GM06990 (cell line): ENCODE measurements at regions not wholly inside any gene's neighbourhood (a gene's known extent, or its start where the extent isn't known, plus 50 kb on each side); places are given as distances from the start of the nearest gene placed in this dataset.
"Not testable (repeated sequence)": the region's sequence is repeated elsewhere in the genome, so short reads cannot be mapped to it uniquely, and the experiment has no call there.

Source experiments
- DNase-seq: peaks from one replicate; pipeline ENCODE4 v3.0.0-alpha.2; 2011; ENCODE audit not compliant: insufficient read length; ENCODE audit errors: extremely low read depth
- H3K27me3 ChIP-seq: replicated peaks from 2 replicates; pipeline ENCODE4 v1.6.0; 2011; ENCODE audit warnings: low read length; ENCODE audit not compliant: control insufficient read depth, insufficient read depth
- H3K36me3 ChIP-seq: 2 replicates; pipeline ENCODE4 v1.5.1; 2011; ENCODE audit warnings: low read length; ENCODE audit not compliant: control insufficient read depth, insufficient read depth
- H3K4me3 ChIP-seq: replicated peaks from 2 replicates; pipeline ENCODE4 v1.5.1; 2011; ENCODE audit warnings: low read depth, mild to moderate bottlenecking, control low read depth, low read length
- TF ChIP-seq, protein P1 (sequence below): IDR thresholded peaks from 2 replicates; pipeline ENCODE4 v1.5.1; 2011; ENCODE audit warnings: low read length, control low read depth, mild to moderate bottlenecking, inconsistent platforms; ENCODE audit not compliant: insufficient read depth, poor library complexity, severe bottlenecking

DNA sequence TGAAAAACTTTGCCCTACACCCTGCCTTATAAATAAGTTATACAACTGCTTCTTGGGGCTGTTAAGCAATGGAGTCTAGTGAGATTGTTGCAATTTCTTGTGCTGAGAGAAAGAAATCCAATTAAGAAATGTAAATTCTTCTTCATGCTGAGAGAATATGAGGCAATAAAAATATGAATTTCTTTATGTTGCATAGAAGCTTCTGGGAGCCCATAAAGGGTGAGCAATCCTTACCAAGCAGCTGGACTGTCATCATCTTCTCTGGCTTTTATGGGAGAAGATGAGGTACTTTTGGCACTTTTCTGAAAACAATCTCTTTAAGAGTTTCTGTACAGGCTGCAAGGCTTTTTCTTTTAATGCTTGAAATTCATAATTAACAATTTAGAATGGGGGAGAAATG lies 204.3 kb downstream of the DMRTA1 start:
- TF ChIP-seq, protein P1, sequence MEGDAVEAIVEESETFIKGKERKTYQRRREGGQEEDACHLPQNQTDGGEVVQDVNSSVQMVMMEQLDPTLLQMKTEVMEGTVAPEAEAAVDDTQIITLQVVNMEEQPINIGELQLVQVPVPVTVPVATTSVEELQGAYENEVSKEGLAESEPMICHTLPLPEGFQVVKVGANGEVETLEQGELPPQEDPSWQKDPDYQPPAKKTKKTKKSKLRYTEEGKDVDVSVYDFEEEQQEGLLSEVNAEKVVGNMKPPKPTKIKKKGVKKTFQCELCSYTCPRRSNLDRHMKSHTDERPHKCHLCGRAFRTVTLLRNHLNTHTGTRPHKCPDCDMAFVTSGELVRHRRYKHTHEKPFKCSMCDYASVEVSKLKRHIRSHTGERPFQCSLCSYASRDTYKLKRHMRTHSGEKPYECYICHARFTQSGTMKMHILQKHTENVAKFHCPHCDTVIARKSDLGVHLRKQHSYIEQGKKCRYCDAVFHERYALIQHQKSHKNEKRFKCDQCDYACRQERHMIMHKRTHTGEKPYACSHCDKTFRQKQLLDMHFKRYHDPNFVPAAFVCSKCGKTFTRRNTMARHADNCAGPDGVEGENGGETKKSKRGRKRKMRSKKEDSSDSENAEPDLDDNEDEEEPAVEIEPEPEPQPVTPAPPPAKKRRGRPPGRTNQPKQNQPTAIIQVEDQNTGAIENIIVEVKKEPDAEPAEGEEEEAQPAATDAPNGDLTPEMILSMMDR, result no peak
- no peaks in the 10 kb centered on the region for H3K27me3 ChIP-seq
- DNase-seq, result no peak
- no peaks in the 10 kb centered on the region for H3K36me3 ChIP-seq
- no peak overlapping the region for H3K4me3 ChIP-seq

DNA sequence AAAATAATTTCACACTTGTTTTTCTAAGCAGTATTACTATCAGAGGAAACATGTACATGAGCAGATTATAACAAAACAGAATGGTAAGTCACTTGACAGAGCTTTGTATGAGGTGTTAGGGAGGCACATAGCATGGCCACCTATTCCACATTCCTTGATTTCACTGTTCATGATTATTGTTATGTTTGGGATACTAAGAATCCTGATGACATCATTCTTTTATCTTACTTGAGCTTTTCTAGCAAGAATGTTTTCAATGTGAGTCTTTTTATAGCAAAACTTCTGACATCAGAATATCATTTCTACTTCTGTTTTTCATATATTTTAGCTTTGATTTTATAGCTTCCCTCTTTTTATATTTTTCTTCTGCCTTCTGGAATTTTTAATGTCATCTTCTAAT lies 208.2 kb downstream of the DMRTA1 start:
- TF ChIP-seq, protein P1, result no peak
- DNase-seq, result no peak
- H3K36me3 ChIP-seq, result no peaks in the 10 kb centered on the region

DNA sequence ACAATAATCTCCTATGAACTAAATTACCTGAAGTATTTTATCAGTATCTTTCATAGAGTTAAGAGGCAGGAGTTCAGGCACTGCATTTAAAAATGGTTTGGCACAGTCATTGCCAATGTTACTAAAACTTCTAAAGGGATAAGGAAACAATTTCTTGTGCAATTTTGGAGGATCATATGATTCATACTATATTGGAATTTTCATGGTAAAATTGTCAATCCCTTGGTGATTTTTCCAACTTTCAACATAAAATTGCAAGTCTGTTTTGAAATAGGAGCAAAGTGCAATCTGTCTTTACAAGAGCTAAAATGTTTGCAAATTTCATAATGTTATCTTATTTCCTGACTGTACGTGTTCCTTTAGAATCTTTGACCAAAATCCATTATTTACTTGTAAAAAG lies 211.1 kb downstream of the DMRTA1 start:
- H3K36me3 ChIP-seq, result no peaks in the 10 kb centered on the region
- TF ChIP-seq, protein P1, result no peak
- no peaks in the 10 kb centered on the region for H3K27me3 ChIP-seq
- H3K4me3 ChIP-seq, result no peak overlapping the region
- DNase-seq, result no peak

More for the DNA sequence above, 208.2 kb downstream of the DMRTA1 start:
- Histone ChIP-seq H3K27me3 (no peaks in the 10 kb centered on the region), H3K4me3 (no peak overlapping the region)

DNA sequence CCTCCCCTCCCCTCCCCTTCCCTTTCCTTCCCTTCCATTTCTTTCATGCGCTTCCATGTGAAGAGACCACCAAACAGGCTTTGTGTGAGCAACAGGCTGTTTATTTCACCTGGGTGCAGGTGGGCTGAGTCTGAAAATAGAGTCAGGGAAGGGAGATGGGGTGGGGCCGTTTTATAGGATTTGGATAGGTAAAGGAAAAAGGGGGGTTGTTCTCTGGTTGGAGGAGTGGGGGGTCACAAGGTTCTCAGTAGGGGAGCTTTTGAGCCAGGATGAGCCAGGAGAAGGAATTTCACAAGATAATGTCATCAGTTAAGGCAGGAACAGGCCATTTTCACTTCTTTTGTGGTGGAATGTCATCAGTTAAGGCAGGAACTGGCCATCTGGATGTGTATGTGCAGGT lies 211.9 kb downstream of the DMRTA1 start:
- DNase-seq, result not testable (repeated sequence)

DNA sequence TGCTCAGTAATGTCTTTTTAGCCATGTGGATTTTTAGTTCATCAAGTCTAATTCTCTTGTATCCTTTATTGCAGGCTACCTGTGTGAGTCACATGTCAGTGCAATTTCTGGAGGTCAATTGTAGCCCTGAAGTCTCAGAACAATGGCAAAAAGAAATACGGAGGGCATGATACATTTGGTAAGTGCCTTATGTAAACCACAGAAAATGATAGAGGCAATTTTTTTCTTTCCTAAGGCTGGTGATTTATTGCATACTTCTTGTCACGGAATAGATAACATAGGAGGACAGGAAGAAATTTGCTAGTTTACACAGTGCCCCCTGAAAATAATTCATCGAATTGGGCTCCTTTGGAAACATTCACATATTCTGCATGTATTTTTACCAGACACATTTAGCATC lies 235.9 kb downstream of the DMRTA1 start:
- Histone ChIP-seq H3K36me3 (no peaks in the 10 kb centered on the region), H3K4me3 (no peak overlapping the region), H3K27me3 (no peaks in the 10 kb centered on the region)
- no peak for DNase-seq
- TF ChIP-seq, protein P1, result no peak

More for the DNA sequence above, 211.9 kb downstream of the DMRTA1 start:
- not testable (repeated sequence) for H3K27me3 ChIP-seq, H3K36me3 ChIP-seq, H3K4me3 ChIP-seq

DNA sequence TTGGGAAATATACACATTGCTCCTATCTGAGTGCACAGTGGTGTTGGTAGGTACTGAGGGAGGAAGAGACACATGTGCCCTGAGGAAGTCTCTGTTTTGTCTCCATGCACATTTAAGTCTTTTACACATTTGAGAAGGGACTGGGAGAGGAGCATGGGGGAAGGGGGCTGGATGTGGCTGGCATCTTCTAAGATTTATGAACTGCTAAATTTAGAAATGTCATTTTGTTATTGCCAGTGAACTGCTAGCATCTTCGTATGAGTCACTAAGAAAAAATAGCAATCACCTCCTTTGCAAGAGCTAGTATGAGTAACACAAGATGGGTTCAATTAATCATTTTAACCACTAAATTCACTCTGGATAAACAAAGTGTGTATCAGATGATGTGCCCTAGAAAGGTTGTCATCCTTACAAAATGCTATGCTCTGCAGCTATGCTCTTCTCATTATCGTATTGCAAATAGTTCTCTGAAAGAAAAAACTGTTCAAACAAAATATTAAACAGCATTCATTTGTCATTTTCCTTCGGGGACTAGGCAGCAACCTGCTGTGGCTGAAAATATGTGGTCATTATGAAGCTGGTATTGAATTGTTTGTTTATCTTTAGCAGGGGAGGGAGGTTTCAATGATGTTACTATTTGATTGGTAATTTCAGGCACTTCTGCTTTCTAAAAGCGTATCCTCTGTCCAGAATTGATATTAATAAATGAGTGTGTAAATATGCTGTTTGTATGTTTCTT lies 236.5 kb downstream of the DMRTA1 start:
- DNase-seq, result no peak
- no peak overlapping the region for H3K4me3 ChIP-seq
- no peaks in the 10 kb centered on the region for H3K36me3 ChIP-seq
- TF ChIP-seq, protein P1, result no peak
- H3K27me3 ChIP-seq, result no peaks in the 10 kb centered on the region
